IgD-negative memory B cell (primary cell): ENCODE measurements at regions not wholly inside any gene's neighbourhood (a gene's known extent, or its start where the extent isn't known, plus 50 kb on each side); places are given as distances from the start of the nearest gene placed in this dataset.

ENCODE experiments used
- H3K27ac Mint-ChIP-seq, 3 donors: one replicate each; pipeline ENCODE4 v1.8.0; 2020 to 2022; ENCODE audit warnings: mild to moderate bottlenecking in 3 of 3, mixed read lengths in 3 of 3, moderate library complexity in 1 of 3
- H3K27me3 Mint-ChIP-seq: one replicate; pipeline ENCODE4 v1.8.0; 2021; ENCODE audit warnings: mixed read lengths
- H3K36me3 Mint-ChIP-seq: one replicate; pipeline ENCODE4 v1.8.0; 2020; ENCODE audit warnings: mild to moderate bottlenecking, mixed read lengths
- H3K4me1 Mint-ChIP-seq, 3 donors: one replicate each; pipeline ENCODE4 v1.8.0; 2020 to 2022; ENCODE audit warnings: mixed read lengths in 3 of 3, mild to moderate bottlenecking in 1 of 3
- H3K4me3 Mint-ChIP-seq, 4 donors: one replicate each; pipeline ENCODE4 v1.8.0; 2020 to 2022; ENCODE audit warnings: mild to moderate bottlenecking in 4 of 4, mixed read lengths in 4 of 4, moderate library complexity in 3 of 4
- H3K9me3 Mint-ChIP-seq, 3 donors: one replicate each; pipeline ENCODE4 v1.8.0; 2020 to 2021; ENCODE audit warnings: mixed read lengths in 3 of 3, mild to moderate bottlenecking in 1 of 3

DNA sequence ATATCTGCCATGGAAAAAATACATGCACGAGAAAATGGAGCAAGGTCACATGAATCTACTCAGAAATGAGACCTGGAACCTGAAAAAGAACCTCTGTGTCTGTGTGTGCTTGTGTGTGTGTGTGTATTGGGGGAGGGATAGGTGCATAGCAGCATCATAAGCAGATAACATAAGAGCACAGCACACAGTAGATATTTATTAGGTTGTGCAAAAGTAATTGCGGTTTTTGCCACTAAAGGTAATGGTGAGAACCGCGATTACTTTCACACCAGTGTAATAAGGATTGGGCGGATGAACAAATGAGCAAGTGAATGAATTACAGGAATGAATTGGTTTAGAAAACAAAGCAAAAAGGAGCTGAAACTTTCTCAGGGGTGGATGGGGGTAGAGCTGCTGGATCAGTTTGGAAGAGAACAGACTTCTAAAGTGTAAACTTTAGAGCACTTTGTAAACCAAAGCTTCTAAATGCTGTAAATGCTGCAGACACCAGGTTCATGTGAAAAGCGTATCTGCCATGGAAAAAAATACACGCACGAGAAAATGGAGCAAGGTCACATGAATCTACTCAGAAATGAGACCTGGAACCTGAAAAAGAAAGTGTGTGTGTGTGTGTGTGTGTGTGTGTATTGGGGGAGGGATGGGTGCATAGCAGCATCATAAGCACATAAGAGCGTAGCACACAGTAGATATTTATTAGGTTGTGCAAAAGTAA, 156.9 kb downstream of the TOMM20 start:
- H3K4me1 Mint-ChIP-seq = peaks cover 4 to 6% (median 4%) of the 10 kb centered on the region in 3 donors
- H3K27ac Mint-ChIP-seq = peak overlapping the region in 1 of 3 donors; percentile 15
- H3K4me3 Mint-ChIP-seq = no peak overlapping the region
- peaks cover 4% of the 10 kb centered on the region for H3K27me3 Mint-ChIP-seq
- no peaks in the 10 kb centered on the region for H3K36me3 Mint-ChIP-seq
- H3K9me3 Mint-ChIP-seq = no peaks in the 10 kb centered on the region

DNA sequence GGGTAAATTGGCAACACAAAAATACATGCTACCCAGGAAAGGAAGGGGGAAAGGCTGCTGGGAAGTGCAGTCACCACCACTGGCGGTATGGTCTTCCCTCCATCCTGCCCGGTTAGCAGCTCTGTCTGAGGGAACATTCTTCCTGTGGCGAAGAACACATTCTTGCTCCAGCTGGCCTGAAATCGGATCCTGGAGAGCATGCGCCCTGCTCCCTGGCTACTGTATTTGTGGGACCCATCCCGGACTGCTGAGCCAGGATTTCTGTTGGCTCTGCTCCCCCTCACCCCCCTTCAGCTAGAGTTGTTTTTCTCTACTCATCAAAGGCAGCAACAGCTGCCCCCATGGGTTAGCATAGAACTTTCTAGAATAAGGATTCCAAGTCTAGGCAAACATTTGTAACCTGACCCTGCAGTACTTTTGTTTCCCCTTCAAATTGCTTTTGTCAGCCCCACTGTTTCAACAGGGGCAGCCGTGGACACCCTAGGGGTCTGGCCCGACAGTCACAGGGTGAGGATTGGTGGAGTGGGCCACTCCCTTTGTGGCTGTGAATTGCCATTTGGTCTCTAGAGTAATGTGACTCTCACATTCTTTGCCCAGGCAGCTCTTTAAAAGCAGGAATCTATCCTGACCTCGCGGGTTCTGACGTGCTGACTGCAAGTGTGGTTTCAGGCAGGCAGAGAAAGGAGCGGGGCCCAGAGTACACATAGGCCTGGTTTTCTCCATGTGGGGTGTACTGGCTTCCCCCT, 157.7 kb downstream of the TOMM20 start:
- H3K27me3 Mint-ChIP-seq = peaks cover 4% of the 10 kb centered on the region
- H3K9me3 Mint-ChIP-seq = no peaks in the 10 kb centered on the region
- peaks cover 4 to 7% (median 6%) of the 10 kb centered on the region in 3 donors for H3K4me1 Mint-ChIP-seq
- no peaks in the 10 kb centered on the region for H3K36me3 Mint-ChIP-seq
- peak overlapping the region in 1 of 3 donors; percentile 15 for H3K27ac Mint-ChIP-seq
- peak overlapping the region in 2 of 4 donors; percentile 43 to 49 for H3K4me3 Mint-ChIP-seq

DNA sequence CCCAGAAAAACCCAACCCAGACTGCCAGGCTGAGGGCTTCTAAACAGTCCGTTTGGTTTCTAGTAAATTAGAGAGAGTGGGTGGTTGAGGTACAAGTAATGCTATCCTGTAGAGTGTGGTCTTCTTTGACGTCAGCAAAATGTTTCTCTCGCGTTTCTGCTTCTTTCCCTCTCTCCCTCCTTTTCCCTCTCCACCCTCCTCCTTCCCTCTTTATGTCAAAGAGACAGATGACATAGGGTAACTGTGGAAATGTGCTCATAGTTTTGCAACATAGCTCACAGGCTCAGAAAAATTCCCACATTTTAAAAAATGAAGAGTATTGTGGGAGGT, 158.3 kb downstream of the TOMM20 start:
- Mint-ChIP-seq H3K4me3 (peak overlapping the region in 2 of 4 donors; percentile 41 to 43), H3K4me1 (peaks cover 4 to 7% (median 7%) of the 10 kb centered on the region in 3 donors), H3K27ac (no peak overlapping the region), H3K36me3 (no peaks in the 10 kb centered on the region), H3K27me3 (peaks cover 4% of the 10 kb centered on the region), H3K9me3 (no peaks in the 10 kb centered on the region)

DNA sequence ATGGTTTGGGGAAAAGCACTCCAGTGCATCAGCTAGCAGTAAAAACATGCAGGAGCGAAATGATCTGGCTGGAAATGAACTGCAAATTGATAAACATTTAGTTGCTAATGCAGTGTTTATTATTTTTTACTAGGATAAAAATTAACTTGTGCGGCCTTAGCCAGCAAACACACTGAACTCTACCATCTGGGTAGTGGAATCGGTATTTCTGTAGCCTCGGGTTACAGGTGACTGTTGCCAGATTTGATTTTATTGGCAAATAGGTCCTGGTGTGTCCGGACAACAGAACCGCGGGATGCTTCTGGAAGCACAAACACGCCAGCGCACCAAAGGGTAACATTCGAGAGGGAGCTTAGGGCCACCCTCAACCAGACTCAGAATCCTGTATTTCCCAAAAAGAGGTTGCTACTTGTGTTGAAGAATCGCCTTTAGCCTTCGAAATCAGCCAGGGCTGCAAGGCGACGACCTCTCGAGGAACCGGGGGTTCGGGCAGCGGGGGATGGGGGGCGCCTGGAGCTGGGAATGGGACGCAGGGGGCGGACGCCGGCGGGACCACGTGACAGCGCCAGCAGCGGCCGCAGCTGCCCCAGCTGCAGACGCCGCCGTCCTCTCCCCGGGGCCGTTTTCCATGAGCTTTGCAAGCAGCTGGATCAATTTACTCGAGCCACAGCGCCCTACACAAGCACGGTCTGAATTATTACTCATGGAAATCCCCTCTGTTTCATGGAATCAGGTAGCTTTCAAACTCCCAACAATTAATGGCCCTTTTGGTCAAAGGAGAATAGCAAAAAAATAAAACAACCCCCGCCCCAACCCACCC, 158.8 kb downstream of the TOMM20 start:
- Mint-ChIP-seq H3K27ac (no peak overlapping the region), H3K4me3 (peak overlapping the region in 1 of 4 donors; percentile 72), H3K27me3 (peaks cover 4% of the 10 kb centered on the region), H3K9me3 (peaks cover 0 to 2% (median 0%) of the 10 kb centered on the region in 3 donors), H3K4me1 (peaks cover 4 to 10% (median 7%) of the 10 kb centered on the region in 3 donors), H3K36me3 (no peaks in the 10 kb centered on the region)

DNA sequence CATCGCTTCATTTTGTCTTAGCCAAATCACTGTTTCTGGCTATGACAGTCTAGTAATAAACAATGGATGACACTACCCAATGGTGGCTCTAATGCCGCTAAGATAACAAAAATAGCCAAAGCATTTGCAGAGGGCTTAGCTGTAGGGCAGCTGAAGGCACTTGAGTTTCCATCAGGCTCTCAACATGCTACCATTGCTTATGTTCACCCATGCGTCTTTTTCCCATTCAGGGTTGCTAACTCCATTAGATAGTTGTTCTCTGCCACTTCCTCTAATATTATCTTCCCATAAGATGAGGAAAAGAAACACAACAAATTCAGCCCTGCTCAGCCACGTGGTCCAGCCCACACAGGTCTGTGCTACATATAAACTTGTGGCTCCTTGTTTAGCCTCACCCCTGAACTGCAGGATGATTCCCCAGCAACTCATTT, 159.6 kb downstream of the TOMM20 start:
- Mint-ChIP-seq H3K27ac (peak overlapping the region in 1 of 3 donors; percentile 54), H3K4me3 (peak overlapping the region in 1 of 4 donors; percentile 48), H3K36me3 (no peaks in the 10 kb centered on the region), H3K27me3 (peaks cover 4% of the 10 kb centered on the region), H3K4me1 (peaks cover 4 to 16% (median 12%) of the 10 kb centered on the region in 3 donors), H3K9me3 (peaks cover 0 to 4% (median 0%) of the 10 kb centered on the region in 3 donors)

DNA sequence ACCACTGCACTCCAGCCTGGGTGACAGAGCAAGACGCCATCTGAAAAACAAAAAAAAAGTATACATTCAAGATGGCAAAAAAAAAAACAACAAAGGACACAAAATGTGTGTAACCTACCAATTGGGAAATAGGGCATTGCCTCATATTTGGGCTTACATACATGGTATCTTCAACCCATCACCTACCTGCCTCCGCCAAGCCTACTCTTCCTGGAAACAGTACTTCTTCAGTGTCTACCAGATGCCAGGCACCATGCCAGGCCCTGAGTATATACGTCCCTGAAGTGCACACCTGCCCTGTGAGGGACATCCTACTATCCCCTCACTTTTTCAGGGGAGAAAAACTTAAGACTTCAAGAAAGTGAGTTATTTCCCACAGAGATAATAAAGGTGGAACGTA, 160.2 kb downstream of the TOMM20 start:
- Mint-ChIP-seq H3K4me1 (peaks cover 6 to 18% (median 14%) of the 10 kb centered on the region in 3 donors), H3K9me3 (peaks cover 0 to 4% (median 2%) of the 10 kb centered on the region in 3 donors), H3K27me3 (peaks cover 4% of the 10 kb centered on the region), H3K36me3 (no peaks in the 10 kb centered on the region), H3K27ac (peak overlapping the region in 1 of 3 donors; percentile 54), H3K4me3 (peak overlapping the region in 1 of 4 donors; percentile 9)

DNA sequence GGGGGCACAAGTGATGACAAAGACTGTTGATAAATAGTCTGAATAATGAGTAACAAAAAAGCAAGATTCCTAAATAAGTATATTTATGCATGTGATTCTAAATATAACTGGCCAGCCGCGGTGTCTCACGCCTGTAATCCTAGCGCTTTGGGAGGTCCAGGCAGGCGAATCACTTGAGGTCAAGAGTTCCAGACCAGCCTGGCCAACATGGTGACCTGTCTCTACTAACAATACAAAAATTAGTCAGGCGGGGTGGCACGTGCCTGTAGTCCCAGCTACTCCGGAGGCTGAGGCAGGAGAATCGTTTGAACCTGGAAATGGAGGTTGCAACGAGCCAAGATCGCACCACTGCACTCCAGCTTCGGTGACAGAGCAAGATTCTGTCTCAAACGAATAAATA, 161.5 kb downstream of the TOMM20 start:
- H3K36me3 Mint-ChIP-seq = no peaks in the 10 kb centered on the region
- peaks cover 0 to 5% (median 4%) of the 10 kb centered on the region in 3 donors for H3K9me3 Mint-ChIP-seq
- H3K4me3 Mint-ChIP-seq = no peak overlapping the region
- no peak overlapping the region for H3K27ac Mint-ChIP-seq
- H3K4me1 Mint-ChIP-seq = peaks cover 18 to 30% (median 25%) of the 10 kb centered on the region in 3 donors
- peaks cover 6% of the 10 kb centered on the region for H3K27me3 Mint-ChIP-seq

DNA sequence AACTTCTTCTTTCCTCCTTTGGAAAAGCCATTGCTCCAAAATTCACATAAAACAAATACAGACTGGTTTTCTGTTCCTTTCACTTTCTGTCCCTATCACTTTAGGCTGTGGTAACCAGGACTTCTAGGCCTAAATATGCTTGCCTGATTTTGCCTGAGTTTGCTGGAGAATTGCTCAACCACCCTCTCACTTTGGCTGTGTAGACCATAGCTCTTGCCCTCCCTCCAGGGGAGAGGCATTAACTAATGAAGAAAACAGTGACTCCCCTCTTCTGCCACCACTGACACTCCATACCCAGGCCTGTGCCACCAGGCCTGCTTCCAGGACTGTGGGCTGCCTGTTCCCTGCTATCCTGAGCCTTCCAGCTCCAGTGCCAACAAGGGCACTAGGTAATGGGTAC, 163.5 kb downstream of the TOMM20 start:
- peaks cover 6% of the 10 kb centered on the region for H3K27me3 Mint-ChIP-seq
- H3K4me3 Mint-ChIP-seq = peak overlapping the region in 1 of 4 donors; percentile 23
- no peaks in the 10 kb centered on the region for H3K36me3 Mint-ChIP-seq
- peak overlapping the region in 1 of 3 donors; percentile 61 for H3K27ac Mint-ChIP-seq
- peaks cover 0 to 5% (median 4%) of the 10 kb centered on the region in 3 donors for H3K9me3 Mint-ChIP-seq
- H3K4me1 Mint-ChIP-seq = peaks cover 24 to 42% (median 31%) of the 10 kb centered on the region in 3 donors

DNA sequence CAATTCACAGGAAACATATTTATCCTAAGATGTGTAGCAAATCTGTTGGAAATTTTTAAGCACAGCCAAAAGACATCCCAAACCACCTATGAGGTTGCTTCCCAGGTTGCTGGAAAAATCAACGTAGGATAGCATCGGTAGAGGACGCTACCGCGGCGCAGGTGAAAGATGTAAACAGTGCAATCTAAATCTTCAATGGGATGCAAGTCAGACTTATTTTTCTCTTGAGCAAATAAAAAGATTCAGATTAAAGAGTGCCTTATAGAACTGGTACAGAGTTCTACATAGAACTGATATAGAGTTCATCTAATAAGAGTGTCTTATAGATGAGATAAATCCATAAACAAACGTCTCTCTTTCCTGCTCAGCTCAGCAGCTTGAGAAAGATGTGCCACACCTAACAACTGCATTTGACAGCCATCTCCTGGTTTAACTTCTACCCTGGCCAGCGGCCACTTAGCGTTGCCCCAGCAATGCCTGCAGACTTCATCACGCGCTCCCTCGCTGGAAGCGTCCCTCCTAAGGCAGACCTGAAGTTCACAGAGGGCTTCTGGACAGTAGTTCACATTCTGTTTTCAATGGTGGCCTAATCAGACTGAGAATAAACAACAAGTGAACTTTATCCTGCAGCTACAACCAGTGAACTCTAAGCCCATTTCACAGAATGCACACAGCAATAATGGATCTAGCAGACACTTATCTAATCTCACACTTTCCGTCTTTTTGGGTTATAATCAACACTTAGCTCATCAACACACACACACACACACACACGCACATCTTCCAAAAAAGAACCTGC, 164.5 kb downstream of the TOMM20 start:
- peak overlapping the region in 1 of 4 donors; percentile 25 for H3K4me3 Mint-ChIP-seq

DNA sequence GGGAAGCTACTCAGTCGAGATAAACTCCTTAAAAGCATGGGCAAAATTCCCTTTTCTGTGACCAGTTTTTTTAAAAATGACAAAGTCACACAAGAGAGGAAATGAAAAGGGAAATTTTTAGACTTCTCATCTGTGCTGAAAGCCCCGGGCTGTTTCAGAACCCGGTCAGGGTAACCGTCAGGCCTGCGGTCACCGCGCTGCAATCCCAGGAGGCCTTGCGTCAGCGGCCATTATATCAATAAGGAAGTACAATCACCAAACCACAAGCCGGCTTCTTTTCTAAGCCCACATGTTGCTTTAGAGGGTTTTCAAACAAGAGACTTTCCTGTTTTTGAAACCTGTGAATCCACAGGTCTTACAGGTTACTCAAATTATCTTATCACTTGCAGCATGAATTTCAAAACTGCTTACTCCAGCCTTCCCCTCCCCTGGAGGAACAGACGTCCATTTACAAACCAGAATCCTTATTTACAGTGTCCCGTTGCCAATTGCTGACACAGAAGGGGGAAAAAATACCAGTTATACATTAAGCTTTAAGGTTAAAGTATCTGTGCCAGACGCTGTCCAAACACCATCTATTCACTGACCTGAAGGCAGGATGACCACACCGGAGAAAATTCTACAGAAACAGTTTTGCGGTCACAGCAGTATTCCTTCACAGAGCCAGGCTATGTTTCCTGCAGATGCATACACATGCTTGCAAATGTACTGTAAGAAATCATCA, 165.3 kb downstream of the TOMM20 start:
- Mint-ChIP-seq H3K27me3 (peaks cover 2% of the 10 kb centered on the region), H3K4me3 (peak overlapping the region; percentile 64 to 92 (median 66))

More for the DNA sequence above, 164.5 kb downstream of the TOMM20 start:
- Mint-ChIP-seq H3K36me3 (no peaks in the 10 kb centered on the region), H3K4me1 (peaks cover 31 to 48% (median 35%) of the 10 kb centered on the region in 3 donors), H3K9me3 (peaks cover 0 to 5% (median 4%) of the 10 kb centered on the region in 3 donors), H3K27ac (peak overlapping the region in 2 of 3 donors; percentile 89 to 92), H3K27me3 (peaks cover 3% of the 10 kb centered on the region)

DNA sequence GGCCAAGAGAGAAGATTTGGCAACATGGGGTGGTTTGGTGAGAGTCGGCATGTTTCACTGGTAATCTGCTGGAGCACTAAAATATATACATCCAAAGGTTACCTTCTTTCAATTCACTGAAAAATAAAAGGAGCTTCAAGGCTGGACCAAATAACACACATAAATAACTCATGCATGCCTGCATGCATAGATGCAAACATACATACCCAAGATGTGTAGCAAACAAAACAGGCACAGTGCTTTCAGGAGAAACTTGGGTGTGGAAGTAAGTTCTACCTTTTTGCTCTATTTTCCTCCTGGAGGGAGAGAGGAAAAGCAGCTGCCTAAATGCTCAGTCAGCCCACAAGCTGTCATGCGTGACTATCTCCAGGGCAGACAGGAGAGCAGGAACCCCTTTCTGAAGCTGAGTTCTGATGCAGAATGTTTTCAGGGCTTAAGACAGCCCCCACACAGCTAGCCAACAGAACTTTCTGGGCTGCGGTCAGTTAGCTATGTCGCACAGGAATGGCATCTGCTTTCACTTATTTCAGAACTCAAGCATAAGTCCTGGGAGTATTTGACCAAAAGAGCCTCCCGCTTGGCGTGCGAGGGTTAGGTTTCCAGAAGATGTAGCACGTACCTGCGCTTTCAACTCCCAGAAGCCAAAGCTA, 166.2 kb downstream of the TOMM20 start:
- H3K4me1 Mint-ChIP-seq = peaks cover 31 to 48% (median 34%) of the 10 kb centered on the region in 3 donors
- peak overlapping the region; percentile 64 to 92 (median 66) for H3K4me3 Mint-ChIP-seq
- H3K9me3 Mint-ChIP-seq = peaks cover 0 to 5% (median 4%) of the 10 kb centered on the region in 3 donors
- peak overlapping the region; percentile 89 to 96 (median 92) for H3K27ac Mint-ChIP-seq
- peaks cover 2% of the 10 kb centered on the region for H3K27me3 Mint-ChIP-seq
- peaks cover 1% of the 10 kb centered on the region for H3K36me3 Mint-ChIP-seq

More for the DNA sequence above, 165.3 kb downstream of the TOMM20 start:
- H3K4me1 Mint-ChIP-seq = peaks cover 31 to 48% (median 34%) of the 10 kb centered on the region in 3 donors
- H3K36me3 Mint-ChIP-seq = no peaks in the 10 kb centered on the region
- peaks cover 0 to 5% (median 4%) of the 10 kb centered on the region in 3 donors for H3K9me3 Mint-ChIP-seq
- peak overlapping the region; percentile 89 to 96 (median 92) for H3K27ac Mint-ChIP-seq

DNA sequence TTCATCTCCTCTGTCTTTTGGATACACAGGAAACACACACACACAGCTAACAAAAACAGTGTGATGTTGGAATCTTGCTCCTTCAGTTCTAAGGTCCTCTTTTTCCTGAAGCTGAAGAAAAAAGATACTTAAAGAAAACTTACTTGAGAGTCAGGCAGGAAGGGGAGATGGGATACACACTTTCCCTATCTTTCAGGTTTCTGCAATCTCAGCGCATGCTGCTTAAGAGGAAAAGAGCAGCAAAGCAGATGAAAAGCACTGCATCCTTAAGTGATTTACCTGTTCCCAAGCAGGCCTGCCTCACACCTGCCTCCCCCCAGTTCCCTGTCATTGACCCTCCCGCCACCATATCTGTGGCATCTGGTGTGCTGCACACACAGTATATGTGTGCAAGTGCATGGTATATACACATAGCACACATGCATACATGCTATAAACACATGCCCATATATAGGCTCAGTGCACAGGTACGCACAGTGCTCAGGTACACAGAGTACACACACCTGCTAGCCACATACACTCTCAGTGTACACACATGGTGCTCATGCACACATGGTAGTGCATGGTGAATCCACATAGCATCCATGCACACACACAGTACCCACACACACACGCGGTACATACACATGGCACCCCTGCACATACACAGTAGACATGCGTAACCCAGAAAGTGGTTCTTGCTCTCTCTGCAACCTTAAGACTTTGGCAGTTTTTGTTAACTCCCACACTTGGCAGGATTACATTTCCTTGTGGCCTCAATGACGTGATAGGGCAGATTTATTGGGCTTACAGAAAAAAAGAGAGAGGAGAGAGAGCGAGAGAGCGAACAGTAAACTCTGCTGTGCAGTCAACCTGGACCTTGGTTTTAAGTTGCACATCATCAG, 166.9 kb downstream of the TOMM20 start:
- Mint-ChIP-seq H3K4me3 (peak overlapping the region in 3 of 4 donors; percentile 64 to 92 (median 66)), H3K9me3 (peaks cover 0 to 5% (median 4%) of the 10 kb centered on the region in 3 donors), H3K36me3 (peaks cover 5% of the 10 kb centered on the region), H3K27me3 (peaks cover 2% of the 10 kb centered on the region), H3K27ac (peak overlapping the region; percentile 89 to 96 (median 92)), H3K4me1 (peaks cover 31 to 48% (median 38%) of the 10 kb centered on the region in 3 donors)
